ENCODE measurements at regions not wholly inside any gene's neighbourhood (a gene's known extent, or its start where the extent isn't known, plus 50 kb on each side); places are given as distances from the start of the nearest gene placed in this dataset.
"Not testable (repeated sequence)": the region's sequence is repeated elsewhere in the genome, so short reads cannot be mapped to it uniquely, and the experiment has no call there.

DNA sequence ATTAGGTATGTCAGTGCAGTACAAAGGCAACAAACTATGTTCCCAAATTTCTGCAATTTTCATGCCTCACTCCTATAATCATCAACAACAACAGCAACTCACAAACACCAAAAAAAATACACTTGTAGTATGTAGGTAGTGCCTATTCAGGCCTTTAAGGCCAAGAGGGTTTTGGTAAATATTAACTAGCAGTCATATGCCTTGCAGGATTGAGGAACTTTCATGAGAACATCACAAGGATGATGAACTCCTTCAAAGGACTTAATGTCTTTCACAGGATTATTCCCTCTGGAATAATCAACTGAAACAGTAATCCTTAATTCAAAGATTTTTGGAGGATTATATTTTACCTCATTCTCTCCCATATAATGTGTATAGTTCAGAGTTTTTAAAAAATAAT, 293.8 kb downstream of the NOVA1 start:
- no peaks in the 10 kb centered on the region for H3K9me3 ChIP-seq (ENCODE audit: control insufficient read depth, low read length)
- no peaks in the 10 kb centered on the region for H3K4me1 ChIP-seq (ENCODE audit: control insufficient read depth, insufficient read depth, low read length)
- ATAC-seq = no peak
- H3K27me3 ChIP-seq (ENCODE audit: control insufficient read depth, insufficient read depth) = no peaks in the 10 kb centered on the region
- H3K4me3 ChIP-seq (ENCODE audit: low read length) = no peak overlapping the region
- H3K27ac ChIP-seq (ENCODE audit: low read length) = no peak overlapping the region
- no peak for DNase-seq
- intact Hi-C loops (cut with DNase I) = no loop called here

DNA sequence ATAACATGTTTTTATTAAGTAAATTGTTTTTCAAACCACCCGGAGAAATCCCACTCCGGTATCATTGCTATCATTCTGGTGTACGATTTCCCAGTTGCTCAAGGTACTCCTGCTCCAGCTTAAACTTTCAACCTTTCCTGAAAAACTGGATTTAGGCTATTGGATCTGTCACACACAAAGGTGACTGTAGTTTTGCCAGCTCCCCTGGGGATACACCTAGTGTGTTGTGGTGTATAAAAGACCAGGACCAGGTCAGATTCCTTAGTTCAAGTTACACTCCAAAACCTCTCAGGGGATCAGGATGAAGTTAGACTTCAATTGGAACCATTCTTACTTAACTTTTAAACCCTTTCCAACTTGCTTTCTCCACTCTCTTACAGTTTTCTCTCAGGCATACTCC, 303.9 kb downstream of the NOVA1 start:
- H3K27me3 ChIP-seq (ENCODE audit: control insufficient read depth, insufficient read depth) = no peaks in the 10 kb centered on the region
- no peak overlapping the region for H3K4me3 ChIP-seq (ENCODE audit: low read length)
- no peak overlapping the region for H3K27ac ChIP-seq (ENCODE audit: low read length)
- 90% methylated on average over 3 of the region's 3 CpGs for WGBS
- no peak for DNase-seq
- intact Hi-C loops (cut with DNase I) = no loop called here
- ATAC-seq = no peak
- H3K4me1 ChIP-seq (ENCODE audit: control insufficient read depth, insufficient read depth, low read length) = no peaks in the 10 kb centered on the region
- H3K9me3 ChIP-seq (ENCODE audit: control insufficient read depth, low read length) = no peaks in the 10 kb centered on the region

DNA sequence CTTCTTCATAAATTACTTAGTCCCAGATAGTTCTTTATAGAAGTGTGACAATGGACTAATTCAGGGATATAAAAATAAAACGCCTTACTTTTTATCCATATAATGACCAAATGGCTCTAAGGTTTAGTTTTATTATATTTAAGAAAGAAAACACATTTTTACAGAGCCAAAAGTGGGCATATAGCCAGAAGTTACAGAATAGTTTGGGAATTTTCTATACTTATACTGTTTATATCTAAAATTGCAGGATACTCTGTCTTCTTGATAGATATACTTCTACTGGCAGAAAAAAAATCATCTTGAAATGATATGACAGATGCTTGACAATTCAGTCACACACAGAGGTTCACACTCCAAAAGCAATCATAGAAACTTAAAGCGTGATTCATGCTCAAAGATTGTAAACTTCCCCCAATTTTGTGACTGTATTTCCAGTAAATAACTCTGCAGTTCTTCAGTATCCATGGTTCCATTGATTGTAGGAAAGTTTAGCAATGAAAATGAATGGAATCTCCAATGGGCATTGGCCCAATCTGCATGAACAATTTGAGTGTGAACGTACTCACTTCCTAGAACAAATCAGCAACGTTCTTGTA, 307.8 kb downstream of the NOVA1 start:
- no peak for DNase-seq
- intact Hi-C loops (cut with DNase I) = no loop called here
- H3K4me3 ChIP-seq (ENCODE audit: low read length) = no peak overlapping the region
- no peaks in the 10 kb centered on the region for H3K4me1 ChIP-seq (ENCODE audit: control insufficient read depth, insufficient read depth, low read length)
- no peak for ATAC-seq
- WGBS = 51% methylated on average over 4 of the region's 4 CpGs
- H3K27ac ChIP-seq (ENCODE audit: low read length) = no peak overlapping the region
- no peaks in the 10 kb centered on the region for H3K27me3 ChIP-seq (ENCODE audit: control insufficient read depth, insufficient read depth)
- H3K9me3 ChIP-seq (ENCODE audit: control insufficient read depth, low read length) = no peaks in the 10 kb centered on the region

DNA sequence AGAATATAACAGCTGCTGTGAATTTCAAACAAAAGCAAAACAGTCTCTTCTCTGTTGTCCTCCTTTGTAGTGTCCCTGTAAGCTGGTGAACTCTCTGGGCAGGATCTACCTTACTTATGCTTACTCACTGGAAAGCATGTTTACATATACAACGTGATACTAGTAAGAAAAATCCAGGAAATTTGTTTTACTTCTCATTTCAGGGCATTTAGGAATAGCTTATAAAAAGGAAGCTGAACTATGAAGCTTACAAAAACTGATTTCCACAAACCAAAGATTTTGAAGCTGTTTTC, 311.0 kb downstream of the NOVA1 start:
- no peaks in the 10 kb centered on the region for H3K9me3 ChIP-seq (ENCODE audit: control insufficient read depth, low read length)
- no peak for ATAC-seq
- no peak overlapping the region for H3K4me3 ChIP-seq (ENCODE audit: low read length)
- no peak for DNase-seq
- 14% methylated on average over 1 of the region's 1 CpG for WGBS
- no peaks in the 10 kb centered on the region for H3K4me1 ChIP-seq (ENCODE audit: control insufficient read depth, insufficient read depth, low read length)
- H3K27me3 ChIP-seq (ENCODE audit: control insufficient read depth, insufficient read depth) = no peaks in the 10 kb centered on the region
- intact Hi-C loops (cut with DNase I) = no loop called here
- no peak overlapping the region for H3K27ac ChIP-seq (ENCODE audit: low read length)

DNA sequence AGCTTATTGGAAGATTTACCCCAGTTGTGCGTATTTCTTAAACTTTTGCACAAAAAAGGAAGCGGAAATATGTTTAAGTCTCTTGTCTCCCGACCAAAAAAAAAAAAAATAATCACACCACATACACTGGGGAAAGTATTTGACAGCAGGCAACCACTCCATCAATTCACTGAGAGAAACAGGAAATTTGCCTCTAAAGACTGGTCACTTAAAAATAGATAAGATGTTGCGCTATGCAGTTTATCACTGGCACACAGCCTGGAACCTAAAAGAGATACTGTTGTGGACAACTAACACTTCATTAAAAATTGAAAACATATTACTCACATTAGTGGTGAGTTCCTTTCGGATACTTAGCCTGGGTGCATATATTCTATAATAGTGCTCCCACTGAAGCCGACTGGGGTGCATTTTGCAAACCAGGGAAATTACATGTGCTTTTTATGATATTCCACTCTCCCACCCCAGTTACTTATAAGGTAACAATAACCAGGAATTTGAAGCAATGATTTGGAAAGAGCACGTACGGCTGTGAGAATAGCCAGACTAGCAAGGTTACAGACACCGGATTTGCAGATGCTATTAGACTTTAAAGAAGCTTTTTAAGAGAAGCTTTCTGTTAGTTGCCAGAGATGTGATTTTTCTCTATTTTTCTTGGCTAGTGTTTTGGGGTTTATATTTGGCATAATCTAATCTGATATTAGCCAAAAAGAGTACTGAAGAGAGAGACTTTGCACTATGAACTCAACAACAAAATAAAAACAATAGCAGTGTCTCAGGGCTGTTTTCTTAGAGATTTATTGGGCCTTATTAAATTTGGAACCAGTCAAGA, 311.5 kb downstream of the NOVA1 start:
- DNase-seq (no peak), ATAC-seq (no peak)
- intact Hi-C loops (cut with DNase I) = no loop called here
- no peak overlapping the region for H3K4me3 ChIP-seq (ENCODE audit: low read length)
- H3K9me3 ChIP-seq (ENCODE audit: control insufficient read depth, low read length) = no peaks in the 10 kb centered on the region
- WGBS = 16% methylated on average over 9 of the region's 9 CpGs
- no peaks in the 10 kb centered on the region for H3K4me1 ChIP-seq (ENCODE audit: control insufficient read depth, insufficient read depth, low read length)
- no peaks in the 10 kb centered on the region for H3K27me3 ChIP-seq (ENCODE audit: control insufficient read depth, insufficient read depth)
- H3K27ac ChIP-seq (ENCODE audit: low read length) = no peak overlapping the region

DNA sequence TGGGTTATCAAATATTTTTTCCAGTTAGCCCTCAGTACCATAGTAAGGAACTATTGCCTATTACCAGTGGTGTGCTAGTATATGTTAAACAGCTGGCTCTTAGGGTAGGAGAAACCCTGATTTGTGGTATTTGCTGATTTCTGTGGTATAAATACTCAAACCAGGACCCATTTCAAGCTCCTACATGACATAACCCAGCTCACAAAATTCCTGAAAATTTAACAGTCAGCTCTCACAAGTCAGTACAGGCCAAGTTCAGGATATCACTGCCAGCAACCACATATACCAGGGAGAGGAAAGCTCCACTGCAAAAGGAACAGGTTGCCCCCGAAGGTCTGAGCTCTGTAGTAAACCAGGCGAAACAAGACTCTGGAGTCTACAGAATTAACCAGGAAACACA, 315.3 kb downstream of the NOVA1 start:
- ATAC-seq = no peak
- Histone ChIP-seq H3K27me3 (ENCODE audit: control insufficient read depth, insufficient read depth) (no peaks in the 10 kb centered on the region), H3K4me3 (ENCODE audit: low read length) (no peak overlapping the region), H3K27ac (ENCODE audit: low read length) (no peak overlapping the region), H3K4me1 (ENCODE audit: control insufficient read depth, insufficient read depth, low read length) (no peaks in the 10 kb centered on the region), H3K9me3 (ENCODE audit: control insufficient read depth, low read length) (no peaks in the 10 kb centered on the region)
- intact Hi-C loops (cut with DNase I) = no loop called here
- 82% methylated on average over 2 of the region's 2 CpGs for WGBS
- no peak for DNase-seq

DNA sequence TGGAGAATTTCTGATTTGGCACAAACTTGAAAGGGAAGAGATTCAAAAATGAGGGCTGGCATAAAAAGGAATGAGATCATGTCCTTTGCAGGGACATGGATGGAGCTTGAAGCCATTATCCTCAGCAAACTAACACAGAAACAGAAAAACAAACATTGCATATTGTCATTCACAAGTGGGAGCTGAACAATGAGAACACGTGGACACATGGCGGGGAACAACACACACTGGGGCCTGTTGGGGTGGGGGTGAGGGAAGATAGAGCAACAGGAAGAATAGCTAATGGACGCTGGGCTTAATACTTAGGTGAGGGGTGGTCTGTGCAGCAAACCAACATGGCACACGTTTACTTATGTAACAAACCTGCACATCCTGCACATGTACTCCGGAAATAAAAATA, 315.8 kb downstream of the NOVA1 start:
- ATAC-seq; H3K27me3 ChIP-seq (ENCODE audit: control insufficient read depth, insufficient read depth); DNase-seq; H3K4me1 ChIP-seq (ENCODE audit: control insufficient read depth, insufficient read depth, low read length); H3K27ac ChIP-seq (ENCODE audit: low read length); intact Hi-C loops (cut with DNase I); H3K4me3 ChIP-seq (ENCODE audit: low read length); H3K9me3 ChIP-seq (ENCODE audit: control insufficient read depth, low read length): not testable (repeated sequence)
- WGBS = 54% methylated on average over 5 of the region's 5 CpGs

DNA sequence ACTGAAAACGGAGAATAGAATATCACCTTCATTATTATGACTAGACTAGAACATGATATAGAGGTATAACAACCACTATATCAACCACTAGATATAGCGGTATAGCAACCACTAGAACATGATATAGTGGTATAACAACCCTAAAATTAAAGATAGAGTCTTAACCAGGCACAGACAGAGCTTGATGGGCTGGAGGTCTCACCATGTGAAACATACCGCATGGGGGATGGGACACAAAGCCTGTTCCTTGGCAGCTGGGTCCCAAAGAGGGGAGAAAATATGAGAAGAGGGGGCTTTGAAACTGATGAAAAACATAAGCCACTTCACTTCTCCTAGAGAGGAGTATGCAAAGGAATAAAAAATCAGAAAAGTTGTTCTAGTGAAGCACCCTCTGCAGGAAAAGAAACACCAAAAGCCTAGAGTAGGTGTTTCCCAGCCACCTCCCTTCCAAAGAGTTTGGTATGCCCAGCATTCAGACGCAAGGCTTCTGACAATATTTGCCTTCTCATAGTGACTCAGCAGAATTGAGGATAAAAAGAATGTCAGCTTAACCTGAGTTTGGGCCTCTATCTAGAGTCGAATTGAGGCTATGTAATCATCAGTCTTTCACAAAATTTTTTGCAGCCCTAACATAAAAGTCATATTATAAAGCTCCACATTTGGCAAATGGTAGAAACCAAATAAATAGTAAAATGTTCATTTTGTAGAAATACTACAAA, 316.4 kb downstream of the NOVA1 start:
- Histone ChIP-seq H3K27ac (ENCODE audit: low read length) (no peak overlapping the region), H3K4me1 (ENCODE audit: control insufficient read depth, insufficient read depth, low read length) (no peaks in the 10 kb centered on the region), H3K9me3 (ENCODE audit: control insufficient read depth, low read length) (no peaks in the 10 kb centered on the region), H3K27me3 (ENCODE audit: control insufficient read depth, insufficient read depth) (no peaks in the 10 kb centered on the region), H3K4me3 (ENCODE audit: low read length) (no peak overlapping the region)
- WGBS = 71% methylated on average over 5 of the region's 5 CpGs
- intact Hi-C loops (cut with DNase I) = no loop called here
- DNase-seq (no peak), ATAC-seq (no peak)

DNA sequence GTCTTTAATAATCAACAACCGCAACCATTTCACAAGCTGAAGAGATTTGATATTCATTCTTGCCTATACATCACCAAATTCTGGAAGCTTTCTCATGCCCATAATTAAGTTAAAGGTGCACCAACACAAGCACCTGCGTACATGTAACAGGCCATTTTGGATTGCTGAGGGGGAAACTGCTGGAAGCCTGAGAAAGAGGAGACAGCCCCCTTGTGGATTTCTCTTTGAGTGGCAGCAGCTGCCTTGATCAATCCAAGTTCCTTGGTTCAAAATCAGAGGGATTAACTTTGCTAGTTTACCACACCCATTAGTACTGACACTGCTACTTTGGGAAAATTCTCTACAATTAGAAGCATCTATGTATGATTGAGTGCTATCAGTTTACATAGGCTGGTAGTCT, 321.1 kb downstream of the NOVA1 start:
- Histone ChIP-seq H3K4me1 (ENCODE audit: control insufficient read depth, insufficient read depth, low read length) (no peaks in the 10 kb centered on the region), H3K9me3 (ENCODE audit: control insufficient read depth, low read length) (no peaks in the 10 kb centered on the region), H3K4me3 (ENCODE audit: low read length) (no peak overlapping the region), H3K27me3 (ENCODE audit: control insufficient read depth, insufficient read depth) (no peaks in the 10 kb centered on the region), H3K27ac (ENCODE audit: low read length) (no peak overlapping the region)
- intact Hi-C loops (cut with DNase I) = no loop called here
- DNase-seq (no peak), ATAC-seq (no peak)
- 79% methylated on average over 2 of the region's 2 CpGs for WGBS

DNA sequence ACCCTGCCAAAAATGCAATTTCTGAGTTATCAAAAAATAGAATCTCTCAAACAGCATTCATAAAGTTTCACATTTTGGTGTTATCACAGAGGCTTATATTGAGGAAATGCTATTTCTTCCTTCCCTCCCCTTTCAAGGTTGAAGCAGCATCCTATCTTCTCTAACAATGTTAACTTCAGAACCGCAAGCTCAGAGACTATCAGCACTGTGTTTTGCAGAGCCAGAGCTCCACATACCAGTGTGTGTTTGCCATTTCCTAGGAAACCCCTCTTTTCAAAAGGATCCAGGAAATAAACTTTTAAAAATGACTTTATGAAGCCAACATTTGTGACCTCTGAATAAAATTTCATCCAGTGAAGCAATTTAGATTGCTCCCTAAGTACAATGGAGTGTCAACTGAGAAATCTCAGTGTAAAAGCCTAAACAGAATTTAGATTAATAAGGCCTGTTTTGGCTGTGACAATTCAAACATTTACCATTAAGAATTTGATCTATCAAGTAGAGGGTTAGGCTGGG, 332.6 kb downstream of the NOVA1 start:
- Histone ChIP-seq H3K27me3 (ENCODE audit: control insufficient read depth, insufficient read depth) (no peaks in the 10 kb centered on the region), H3K4me1 (ENCODE audit: control insufficient read depth, insufficient read depth, low read length) (no peaks in the 10 kb centered on the region), H3K4me3 (ENCODE audit: low read length) (no peak overlapping the region), H3K27ac (ENCODE audit: low read length) (no peak overlapping the region), H3K9me3 (ENCODE audit: control insufficient read depth, low read length) (no peaks in the 10 kb centered on the region)
- DNase-seq = no peak
- ATAC-seq = no peak
- 15% methylated on average over 1 of the region's 1 CpG for WGBS
- intact Hi-C loops (cut with DNase I) = no loop called here

DNA sequence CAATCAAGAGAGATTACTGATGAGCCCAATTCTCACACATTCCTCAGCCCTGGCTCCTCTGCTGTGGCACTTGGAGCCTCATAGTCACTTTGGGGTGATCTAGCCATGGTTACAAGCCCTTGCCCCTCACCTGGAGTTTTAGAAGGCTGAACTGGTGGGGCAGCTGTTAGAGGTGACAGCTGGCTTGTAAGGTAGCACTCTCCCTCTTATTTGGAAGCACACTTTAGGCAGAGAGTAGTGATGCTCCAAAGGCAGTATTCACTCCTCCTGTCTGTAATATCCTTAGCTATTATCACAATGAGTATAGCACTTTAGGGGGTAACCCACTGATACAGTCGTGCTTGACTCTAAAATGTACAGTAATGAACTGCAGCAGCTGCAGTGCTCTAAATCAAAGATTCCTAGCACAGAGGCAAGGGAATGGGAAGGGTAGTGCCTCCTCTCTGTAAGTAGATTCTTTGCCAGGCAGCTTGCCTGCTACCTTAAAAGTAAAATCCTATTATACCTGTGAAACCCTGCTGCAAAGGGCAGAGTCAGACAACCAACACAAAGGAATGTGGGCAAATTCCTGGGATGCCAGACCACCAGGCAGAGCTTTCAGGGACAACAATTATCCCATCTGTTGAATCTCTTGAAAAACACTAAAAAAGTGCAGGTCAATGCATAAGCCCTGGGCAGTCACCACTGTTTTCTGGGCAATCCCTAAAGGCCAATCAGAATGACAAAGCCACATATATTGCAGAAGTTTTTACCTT, 336.3 kb downstream of the NOVA1 start:
- H3K9me3 ChIP-seq (ENCODE audit: control insufficient read depth, low read length) = no peaks in the 10 kb centered on the region
- H3K4me1 ChIP-seq (ENCODE audit: control insufficient read depth, insufficient read depth, low read length) = no peaks in the 10 kb centered on the region
- no peak for DNase-seq
- H3K27me3 ChIP-seq (ENCODE audit: control insufficient read depth, insufficient read depth) = no peaks in the 10 kb centered on the region
- intact Hi-C loops (cut with DNase I) = no loop called here
- WGBS = 36% methylated on average over 1 of the region's 1 CpG
- no peak overlapping the region for H3K27ac ChIP-seq (ENCODE audit: low read length)
- no peak overlapping the region for H3K4me3 ChIP-seq (ENCODE audit: low read length)
- ATAC-seq = no peak
